ENCODE measurements at regions not wholly inside any gene's neighbourhood (a gene's known extent, or its start where the extent isn't known, plus 50 kb on each side); places are given as distances from the start of the nearest gene placed in this dataset.

GRCh38 chr13:82963226-82964099, 918.8 kb downstream of the SLITRK1 start (continued):
- TF ChIP-seq RB1 (IDR thresholded peaks at IDR 0.05; ENCODE audit: borderline replicate concordance), result no peak

DNA sequence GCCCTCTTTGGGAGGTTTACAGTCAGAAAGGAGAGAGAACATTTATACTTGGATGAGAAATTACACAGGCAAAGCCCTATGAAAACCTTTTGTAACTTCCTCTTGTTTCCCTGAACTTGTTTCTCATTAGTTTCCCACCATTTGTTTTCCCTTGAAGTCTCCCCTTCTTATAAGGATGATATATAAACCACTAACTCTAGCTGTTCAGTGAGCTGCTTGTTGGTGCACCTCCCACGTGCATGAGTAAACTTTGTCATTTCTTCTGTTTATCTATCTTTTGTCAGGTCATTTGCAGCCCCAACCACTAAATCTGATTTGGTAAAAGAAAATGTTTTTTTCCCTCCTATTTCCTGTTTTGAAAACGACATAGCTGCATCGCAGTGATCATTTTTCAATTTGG, 919.9 kb downstream of the SLITRK1 start:
- POLR2A ChIA-PET, result no interaction called here
- 0% methylated on average over 3 of the region's 3 CpGs for WGBS (ENCODE audit: insufficient coverage, insufficient replicate concordance, low lambda C conversion rate, missing lambda C conversion rate)

More for the DNA sequence above, 919.9 kb downstream of the SLITRK1 start:
- ATAC-seq (no peak), FAIRE-seq (no peak), DNase-seq (ENCODE audit: low read depth, low spot score) (no peak)
- Histone ChIP-seq H3K79me2 (ENCODE audit: control insufficient read depth, insufficient read depth, low read length) (no peaks in the 10 kb centered on the region), H3K27ac (ENCODE audit: control insufficient read depth, insufficient read depth) (no peak overlapping the region), H3K27me3 (replicated peaks in 1 of 2; ENCODE audit: control insufficient read depth in 2 of 2, insufficient read depth in 2 of 2, low read length in 1 of 2) (no peaks in the 10 kb centered on the region), H3K9me3 (replicated peaks; ENCODE audit: control insufficient read depth, insufficient read depth, low read length) (no peaks in the 10 kb centered on the region), H3K4me1 (ENCODE audit: control insufficient read depth, insufficient read depth, low read length) (no peaks in the 10 kb centered on the region), H3K9ac (ENCODE audit: control insufficient read depth, insufficient read depth, low read length) (no peak overlapping the region), H3K36me3 (ENCODE audit: control insufficient read depth in 2 of 2, insufficient read depth in 2 of 2, low read length in 1 of 2) (no peaks in the 10 kb centered on the region), H3K4me3 (no peak overlapping the region), H4K20me1 (ENCODE audit: control insufficient read depth, insufficient read depth) (no peaks in the 10 kb centered on the region), H3K4me2 (ENCODE audit: control insufficient read depth, insufficient read depth) (no peak overlapping the region), H2AFZ (ENCODE audit: control insufficient read depth, low read depth, low read length) (no peak overlapping the region)
- in situ Hi-C loops (cut with MboI) (no loop called here), intact Hi-C loops (cut with micrococcal nuclease; ENCODE audit: unreplicated experiment) (loop anchor here (5.0 kb wide), 1 partner anchor 50 kb away; no protein-coding TSS in a partner anchor)
- RAD21 ChIA-PET (ENCODE audit: unreplicated experiment), result no interaction called here
- SMC1A ChIA-PET (ENCODE audit: uncharacterized antibody, unreplicated experiment), result interaction anchor here (1.4 kb wide), 1 partner anchor 26 kb away, joined by 4 read pairs; no protein-coding TSS in a partner anchor
- TF ChIP-seq SRF (IDR thresholded peaks at IDR 0.05; ENCODE audit: low read depth in 2 of 2, low read length in 2 of 2), result no peak
- no peak for TF ChIP-seq SREBF1 (IDR thresholded peaks at IDR 0.05; ENCODE audit: low read length)
- TF ChIP-seq MYC (IDR thresholded peaks at IDR 0.05; ENCODE audit: insufficient read depth, insufficient read length, insufficient replicate concordance, low read length, severe bottlenecking), result no peak
- TF ChIP-seq SIX5 (IDR thresholded peaks at IDR 0.05; ENCODE audit: low read depth, low read length, severe bottlenecking), result no peak
- no peak for TF ChIP-seq BRCA1 (IDR thresholded peaks at IDR 0.05; ENCODE audit: low read depth, low read length)
- TF ChIP-seq, protein P1, sequence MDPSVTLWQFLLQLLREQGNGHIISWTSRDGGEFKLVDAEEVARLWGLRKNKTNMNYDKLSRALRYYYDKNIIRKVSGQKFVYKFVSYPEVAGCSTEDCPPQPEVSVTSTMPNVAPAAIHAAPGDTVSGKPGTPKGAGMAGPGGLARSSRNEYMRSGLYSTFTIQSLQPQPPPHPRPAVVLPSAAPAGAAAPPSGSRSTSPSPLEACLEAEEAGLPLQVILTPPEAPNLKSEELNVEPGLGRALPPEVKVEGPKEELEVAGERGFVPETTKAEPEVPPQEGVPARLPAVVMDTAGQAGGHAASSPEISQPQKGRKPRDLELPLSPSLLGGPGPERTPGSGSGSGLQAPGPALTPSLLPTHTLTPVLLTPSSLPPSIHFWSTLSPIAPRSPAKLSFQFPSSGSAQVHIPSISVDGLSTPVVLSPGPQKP (IDR thresholded peaks at IDR 0.05; ENCODE audit: low read depth, low read length), result no peak
- no peak for TF ChIP-seq NR2F1 (conservative IDR thresholded peaks at IDR 0.05)
- no peak for TF ChIP-seq MTA2 (IDR thresholded peaks at IDR 0.05; ENCODE audit: low read depth)
- no peak for TF ChIP-seq ZNF384 (IDR thresholded peaks at IDR 0.05; ENCODE audit: borderline replicate concordance, low read depth, low read length)
- TF ChIP-seq FOS (IDR thresholded peaks at IDR 0.05; ENCODE audit: borderline replicate concordance, extremely low read depth, insufficient read length), result no peak
- TF ChIP-seq NBN (IDR thresholded peaks at IDR 0.05), result no peak
- TF ChIP-seq, protein P2, sequence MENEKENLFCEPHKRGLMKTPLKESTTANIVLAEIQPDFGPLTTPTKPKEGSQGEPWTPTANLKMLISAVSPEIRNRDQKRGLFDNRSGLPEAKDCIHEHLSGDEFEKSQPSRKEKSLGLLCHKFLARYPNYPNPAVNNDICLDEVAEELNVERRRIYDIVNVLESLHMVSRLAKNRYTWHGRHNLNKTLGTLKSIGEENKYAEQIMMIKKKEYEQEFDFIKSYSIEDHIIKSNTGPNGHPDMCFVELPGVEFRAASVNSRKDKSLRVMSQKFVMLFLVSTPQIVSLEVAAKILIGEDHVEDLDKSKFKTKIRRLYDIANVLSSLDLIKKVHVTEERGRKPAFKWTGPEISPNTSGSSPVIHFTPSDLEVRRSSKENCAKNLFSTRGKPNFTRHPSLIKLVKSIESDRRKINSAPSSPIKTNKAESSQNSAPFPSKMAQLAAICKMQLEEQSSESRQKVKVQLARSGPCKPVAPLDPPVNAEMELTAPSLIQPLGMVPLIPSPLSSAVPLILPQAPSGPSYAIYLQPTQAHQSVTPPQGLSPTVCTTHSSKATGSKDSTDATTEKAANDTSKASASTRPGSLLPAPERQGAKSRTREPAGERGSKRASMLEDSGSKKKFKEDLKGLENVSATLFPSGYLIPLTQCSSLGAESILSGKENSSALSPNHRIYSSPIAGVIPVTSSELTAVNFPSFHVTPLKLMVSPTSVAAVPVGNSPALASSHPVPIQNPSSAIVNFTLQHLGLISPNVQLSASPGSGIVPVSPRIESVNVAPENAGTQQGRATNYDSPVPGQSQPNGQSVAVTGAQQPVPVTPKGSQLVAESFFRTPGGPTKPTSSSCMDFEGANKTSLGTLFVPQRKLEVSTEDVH (IDR thresholded peaks at IDR 0.05; ENCODE audit: low read depth, partially characterized antibody), result no peak
- TF ChIP-seq NFYA (IDR thresholded peaks at IDR 0.05; ENCODE audit: borderline replicate concordance, low read depth, low read length), result no peak
- TF ChIP-seq MXI1 (IDR thresholded peaks at IDR 0.05; ENCODE audit: low read depth, low read length), result no peak
- TF ChIP-seq, protein P3, sequence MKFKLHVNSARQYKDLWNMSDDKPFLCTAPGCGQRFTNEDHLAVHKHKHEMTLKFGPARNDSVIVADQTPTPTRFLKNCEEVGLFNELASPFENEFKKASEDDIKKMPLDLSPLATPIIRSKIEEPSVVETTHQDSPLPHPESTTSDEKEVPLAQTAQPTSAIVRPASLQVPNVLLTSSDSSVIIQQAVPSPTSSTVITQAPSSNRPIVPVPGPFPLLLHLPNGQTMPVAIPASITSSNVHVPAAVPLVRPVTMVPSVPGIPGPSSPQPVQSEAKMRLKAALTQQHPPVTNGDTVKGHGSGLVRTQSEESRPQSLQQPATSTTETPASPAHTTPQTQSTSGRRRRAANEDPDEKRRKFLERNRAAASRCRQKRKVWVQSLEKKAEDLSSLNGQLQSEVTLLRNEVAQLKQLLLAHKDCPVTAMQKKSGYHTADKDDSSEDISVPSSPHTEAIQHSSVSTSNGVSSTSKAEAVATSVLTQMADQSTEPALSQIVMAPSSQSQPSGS (IDR thresholded peaks at IDR 0.05; ENCODE audit: low read length), result no peak
- TF ChIP-seq SMAD5 (IDR thresholded peaks at IDR 0.05; ENCODE audit: low read depth), result no peak
- CTCF ChIA-PET, result no interaction called here
- no TSS peak for BruUV-seq (replicated peaks)

All from GM12878 (cell line).